ENCODE measurements at regions not wholly inside any gene's neighbourhood (a gene's known extent, or its start where the extent isn't known, plus 50 kb on each side); places are given as distances from the start of the nearest gene placed in this dataset.

- peaks cover 0 to 4% of the 10 kb centered on the region in 2 experiments; a peak in 3 of 5 replicates for H3K9me3 Mint-ChIP-seq
- Histone ChIP-seq H3K79me2 (ENCODE audit: insufficient read depth, low read length) (no peaks in the 10 kb centered on the region), H3K4me1 (ENCODE audit: insufficient read depth, low read length) (no peaks in the 10 kb centered on the region)
Observed at GRCh38 chr1:60591583-60591982, 490.8 kb upstream of the NFIA start.

More at GRCh38 chr1:60591583-60591982, 490.8 kb upstream of the NFIA start:
- Histone ChIP-seq H2AK5ac (ENCODE audit: insufficient read length, low read length) (no peak overlapping the region), H3K9ac (ENCODE audit: extremely low read depth, insufficient read length, low read length) (no peak overlapping the region), H3K79me1 (ENCODE audit: insufficient read depth, low read depth, low read length, poor library complexity, severe bottlenecking) (no peaks in the 10 kb centered on the region), H3K23ac (ENCODE audit: insufficient read length, low read depth, low read length) (no peak overlapping the region), H3K23me2 (ENCODE audit: insufficient read length, low read depth, low read length, poor library complexity, severe bottlenecking) (no peaks in the 10 kb centered on the region), H3K27ac (ENCODE audit: insufficient read length, low read depth, low read length) (no peak overlapping the region), H3K56ac (ENCODE audit: insufficient read length, low read depth, low read length) (no peak overlapping the region), H3K14ac (ENCODE audit: insufficient read depth, low read length) (no peak overlapping the region), H3K27me3 (ENCODE audit: insufficient read depth, low read length) (no peaks in the 10 kb centered on the region), H4K8ac (replicated peaks; ENCODE audit: insufficient read length, low read depth, low read length) (no peak overlapping the region), H2BK15ac (ENCODE audit: low read depth, low read length) (no peak overlapping the region), H3K4ac (ENCODE audit: low read depth, low read length) (no peak overlapping the region), H2BK120ac (ENCODE audit: low read depth, low read length, poor library complexity, severe bottlenecking) (no peak overlapping the region), H4K91ac (ENCODE audit: insufficient read length, low read depth, low read length) (no peak overlapping the region), H4K20me1 (ENCODE audit: control insufficient read depth, insufficient read depth, insufficient read length) (no peaks in the 10 kb centered on the region), H3K18ac (ENCODE audit: insufficient read length, low read depth, low read length) (no peak overlapping the region), H2BK5ac (ENCODE audit: insufficient read length, low read length) (no peak overlapping the region), H3K4me2 (ENCODE audit: insufficient read depth, insufficient read length, low read length) (no peak overlapping the region), H3K9me3 (ENCODE audit: control insufficient read depth, low read depth, low read length) (no peaks in the 10 kb centered on the region), H4K5ac (ENCODE audit: insufficient read length, low read depth, low read length) (no peak overlapping the region), H2AFZ (ENCODE audit: low read length) (no peak overlapping the region), H2BK12ac (ENCODE audit: insufficient read length, low read depth, low read length) (no peak overlapping the region), H3T11ph (ENCODE audit: low read length) (no peak overlapping the region), H2BK20ac (ENCODE audit: low read depth, low read length, poor library complexity, severe bottlenecking) (no peak overlapping the region)
- Mint-ChIP-seq H3K36me3 (ENCODE audit: insufficient read depth in 1 of 3, low read depth in 3 of 3) (peaks cover 0 to 6% (median 2%) of the 10 kb centered on the region in 3 experiments; a peak in 1 of 7 replicates), H3K27ac (no peak overlapping the region), H3K4me1 (no peaks in the 10 kb centered on the region), H3K27me3 (ENCODE audit: low read depth) (no peaks in the 10 kb centered on the region), H3K4me3 (no peak overlapping the region)
- TF ChIP-seq, protein P1, sequence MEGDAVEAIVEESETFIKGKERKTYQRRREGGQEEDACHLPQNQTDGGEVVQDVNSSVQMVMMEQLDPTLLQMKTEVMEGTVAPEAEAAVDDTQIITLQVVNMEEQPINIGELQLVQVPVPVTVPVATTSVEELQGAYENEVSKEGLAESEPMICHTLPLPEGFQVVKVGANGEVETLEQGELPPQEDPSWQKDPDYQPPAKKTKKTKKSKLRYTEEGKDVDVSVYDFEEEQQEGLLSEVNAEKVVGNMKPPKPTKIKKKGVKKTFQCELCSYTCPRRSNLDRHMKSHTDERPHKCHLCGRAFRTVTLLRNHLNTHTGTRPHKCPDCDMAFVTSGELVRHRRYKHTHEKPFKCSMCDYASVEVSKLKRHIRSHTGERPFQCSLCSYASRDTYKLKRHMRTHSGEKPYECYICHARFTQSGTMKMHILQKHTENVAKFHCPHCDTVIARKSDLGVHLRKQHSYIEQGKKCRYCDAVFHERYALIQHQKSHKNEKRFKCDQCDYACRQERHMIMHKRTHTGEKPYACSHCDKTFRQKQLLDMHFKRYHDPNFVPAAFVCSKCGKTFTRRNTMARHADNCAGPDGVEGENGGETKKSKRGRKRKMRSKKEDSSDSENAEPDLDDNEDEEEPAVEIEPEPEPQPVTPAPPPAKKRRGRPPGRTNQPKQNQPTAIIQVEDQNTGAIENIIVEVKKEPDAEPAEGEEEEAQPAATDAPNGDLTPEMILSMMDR (conservative IDR thresholded peaks at IDR 0.05): no peak
- no CpG with 5 or more reads among the region's 1 CpG for WGBS (ENCODE audit: extremely low coverage, insufficient read length, low lambda C conversion rate)
- no peak for DNase-seq
